ENCODE measurements at regions not wholly inside any gene's neighbourhood (a gene's known extent, or its start where the extent isn't known, plus 50 kb on each side); places are given as distances from the start of the nearest gene placed in this dataset.

DNA sequence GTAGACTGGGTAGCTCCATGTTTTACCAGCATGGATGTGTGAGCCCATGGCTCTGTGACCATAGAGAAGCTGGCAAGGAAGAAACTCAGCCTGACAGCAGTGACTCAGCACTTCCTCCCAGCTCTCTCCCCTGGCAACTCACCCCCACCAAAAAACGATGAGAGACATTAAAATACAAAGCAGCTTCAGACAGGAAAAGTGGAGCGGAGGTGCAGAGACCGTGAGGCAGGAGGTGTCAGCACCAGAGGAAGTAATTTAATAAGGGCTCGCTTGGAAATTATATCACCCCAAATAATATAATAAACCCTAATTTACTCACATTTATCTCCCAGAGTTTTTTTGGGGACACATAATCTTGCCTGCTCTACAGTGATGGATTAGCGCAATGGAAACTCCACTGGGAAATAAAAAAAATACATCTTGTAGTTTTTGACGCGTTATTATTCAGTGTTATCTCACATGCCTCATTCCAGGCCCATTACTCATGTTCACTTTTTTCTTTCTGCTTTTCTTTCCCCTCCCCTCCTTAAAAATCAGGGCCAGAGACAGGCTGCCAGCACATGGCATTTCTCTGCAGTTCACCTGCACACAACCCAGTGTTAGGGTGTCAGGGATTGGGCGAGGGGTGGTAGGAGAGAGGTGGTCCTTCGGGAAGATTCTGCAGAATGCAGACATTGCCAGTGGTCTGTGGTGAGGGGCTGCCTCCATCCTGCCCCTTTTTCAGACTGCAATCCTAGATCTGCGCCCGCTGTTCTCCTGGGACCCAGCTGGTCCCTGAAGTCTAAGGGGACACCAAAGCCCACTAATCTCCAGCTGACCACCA lies 170.8 kb downstream of the BUD13 start:
- 0 out of 2 replicates have a peak, but pooled peaks cover under 1% of the 10 kb centered on the region for H3K27me3 ChIP-seq (ENCODE audit: control insufficient read depth, insufficient read depth, low read length)
- in situ Hi-C loops (cut with HindIII; ENCODE audit: low pct_unique_long_range_greater_than_20kb, low sequenced_read_pairs) (no loop called here), intact Hi-C loops (cut with micrococcal nuclease; ENCODE audit: unreplicated experiment) (no loop called here)
- no peak overlapping the region for H3K27ac ChIP-seq (ENCODE audit: low read length)
- no peaks in the 10 kb centered on the region for H3K36me3 ChIP-seq (ENCODE audit: control insufficient read depth, insufficient read depth, low read length)
- no peaks in the 10 kb centered on the region for H3K4me1 ChIP-seq (ENCODE audit: control insufficient read depth, insufficient read depth, low read length)
- no TSS peak for BruUV-seq (replicated peaks)
- DNase-seq (ENCODE audit: low read depth, low spot score) = no peak
- no peak for ATAC-seq
- TF ChIP-seq SIN3A (IDR thresholded peaks at IDR 0.05; ENCODE audit: borderline replicate concordance, insufficient read depth, low read depth, low read length) = no peak
- POLR2A ChIA-PET = no interaction called here
- CTCF ChIA-PET = no interaction called here
- H3K4me3 ChIP-seq (ENCODE audit: low read depth in 2 of 2, low read length in 2 of 2) = no peak overlapping the region
- H3K9me3 ChIP-seq (ENCODE audit: control insufficient read depth, insufficient read depth, low read depth, low read length) = no peaks in the 10 kb centered on the region

GRCh38 chr11:116600930-116601329 lies 171.9 kb downstream of the BUD13 start:
- Histone ChIP-seq H3K4me3 (ENCODE audit: low read depth in 2 of 2, low read length in 2 of 2) (no peak overlapping the region), H3K9me3 (ENCODE audit: control insufficient read depth, insufficient read depth, low read depth, low read length) (no peaks in the 10 kb centered on the region), H3K36me3 (ENCODE audit: control insufficient read depth, insufficient read depth, low read length) (no peaks in the 10 kb centered on the region), H3K4me1 (ENCODE audit: control insufficient read depth, insufficient read depth, low read length) (no peaks in the 10 kb centered on the region), H3K27me3 (ENCODE audit: control insufficient read depth, insufficient read depth, low read length) (0 out of 2 replicates have a peak, but pooled peaks cover 3% of the 10 kb centered on the region), H3K27ac (ENCODE audit: low read length) (no peak overlapping the region)
- intact Hi-C loops (cut with micrococcal nuclease; ENCODE audit: unreplicated experiment) (no loop called here), in situ Hi-C loops (cut with HindIII; ENCODE audit: low pct_unique_long_range_greater_than_20kb, low sequenced_read_pairs) (no loop called here)
- ATAC-seq (no peak), DNase-seq (ENCODE audit: low read depth, low spot score) (no peak)
- BruUV-seq (replicated peaks) = no TSS peak
- no peak for TF ChIP-seq SIN3A (IDR thresholded peaks at IDR 0.05; ENCODE audit: borderline replicate concordance, insufficient read depth, low read depth, low read length)
- no peak for TF ChIP-seq TCF7L2 (IDR thresholded peaks at IDR 0.05; ENCODE audit: low read depth, low read length)
- TF ChIP-seq POLR2AphosphoS5 (IDR thresholded peaks at IDR 0.05; ENCODE audit: low read depth, low read length) = no peak
- TF ChIP-seq CTCF (IDR thresholded peaks at IDR 0.05) = no peak
- TF ChIP-seq REST (IDR thresholded peaks at IDR 0.05; ENCODE audit: insufficient read depth in 1 of 2, low read depth in 2 of 2, low read length in 1 of 2) = no peak
- POLR2A ChIA-PET = no interaction called here
- CTCF ChIA-PET = no interaction called here

DNA sequence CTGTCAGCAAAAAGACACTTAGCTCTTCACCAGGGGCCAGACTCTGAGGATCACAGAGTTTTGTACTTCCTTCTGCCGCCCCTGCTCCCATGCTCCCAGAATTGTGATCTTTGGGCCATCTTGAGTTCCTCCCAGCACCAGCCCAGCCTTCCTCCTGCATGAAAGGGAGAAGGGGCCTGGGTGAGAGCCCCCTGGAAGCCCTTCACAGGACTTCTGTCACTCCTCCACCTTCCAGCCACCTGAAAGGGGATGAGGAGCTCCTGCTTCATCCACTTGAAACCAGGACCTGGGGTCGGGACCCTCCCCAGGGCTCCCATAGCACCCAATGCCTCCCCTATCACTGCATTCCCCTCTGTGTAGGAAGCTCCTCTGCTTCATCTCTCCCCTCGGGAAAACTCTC lies 174.2 kb downstream of the BUD13 start:
- H3K4me3 ChIP-seq (ENCODE audit: low read depth in 2 of 2, low read length in 2 of 2) = no peak overlapping the region
- H3K27me3 ChIP-seq (ENCODE audit: control insufficient read depth, insufficient read depth, low read length) = peaks cover 10% of the 10 kb centered on the region; the same call in 1 of the 2 replicates
- BruUV-seq (replicated peaks) = no TSS peak
- in situ Hi-C loops (cut with HindIII; ENCODE audit: low pct_unique_long_range_greater_than_20kb, low sequenced_read_pairs) = no loop called here
- ChIA-PET POLR2A (no interaction called here), CTCF (no interaction called here)
- TF ChIP-seq TCF7L2 (IDR thresholded peaks at IDR 0.05; ENCODE audit: low read depth, low read length) (no peak), CTCF (IDR thresholded peaks at IDR 0.05) (no peak), POLR2AphosphoS5 (IDR thresholded peaks at IDR 0.05; ENCODE audit: low read depth, low read length) (no peak)
- intact Hi-C loops (cut with micrococcal nuclease; ENCODE audit: unreplicated experiment) = no loop called here
- H3K4me1 ChIP-seq (ENCODE audit: control insufficient read depth, insufficient read depth, low read length) = no peaks in the 10 kb centered on the region
- no peak for ATAC-seq
- DNase-seq (ENCODE audit: low read depth, low spot score) = no peak
- no peaks in the 10 kb centered on the region for H3K36me3 ChIP-seq (ENCODE audit: control insufficient read depth, insufficient read depth, low read length)
- no peak overlapping the region for H3K27ac ChIP-seq (ENCODE audit: low read length)
- H3K9me3 ChIP-seq (ENCODE audit: control insufficient read depth, insufficient read depth, low read depth, low read length) = no peaks in the 10 kb centered on the region
